ENCODE measurements at regions not wholly inside any gene's neighbourhood (a gene's known extent, or its start where the extent isn't known, plus 50 kb on each side); places are given as distances from the start of the nearest gene placed in this dataset.

DNA sequence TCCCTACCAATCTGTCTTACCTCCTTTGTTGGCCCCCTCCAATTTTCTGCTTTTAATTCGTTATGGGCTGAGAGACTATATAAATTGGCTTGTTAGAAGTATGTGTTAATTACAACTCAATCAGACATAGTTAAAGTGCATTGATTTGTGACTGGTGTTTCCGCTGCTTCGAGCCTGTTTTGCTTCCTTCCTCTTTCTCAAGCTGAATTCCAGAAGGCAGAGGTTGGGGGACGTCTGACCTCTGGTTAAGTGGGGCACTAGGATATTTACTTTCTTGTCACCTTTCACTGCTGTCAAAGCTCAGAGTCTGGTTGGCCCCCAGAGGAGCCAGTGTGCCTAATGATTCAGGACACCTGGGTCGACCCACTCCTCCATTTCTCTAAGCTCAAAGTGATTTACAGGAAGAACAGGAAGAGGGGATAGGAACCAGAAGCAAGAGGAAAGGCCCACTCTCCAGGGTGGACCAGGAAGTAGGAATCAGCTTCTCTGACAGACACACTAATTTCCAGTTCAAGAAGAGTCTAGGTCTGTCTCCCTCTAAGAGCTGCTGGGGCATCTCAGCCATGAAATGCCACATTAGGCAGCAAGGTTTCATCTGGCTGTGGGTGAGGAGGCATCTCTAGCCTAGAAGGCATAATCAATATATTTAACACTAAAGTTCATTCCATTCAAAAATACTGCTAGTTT is 397.2 kb upstream of the NPVF start:
- TF ChIP-seq, protein P1, sequence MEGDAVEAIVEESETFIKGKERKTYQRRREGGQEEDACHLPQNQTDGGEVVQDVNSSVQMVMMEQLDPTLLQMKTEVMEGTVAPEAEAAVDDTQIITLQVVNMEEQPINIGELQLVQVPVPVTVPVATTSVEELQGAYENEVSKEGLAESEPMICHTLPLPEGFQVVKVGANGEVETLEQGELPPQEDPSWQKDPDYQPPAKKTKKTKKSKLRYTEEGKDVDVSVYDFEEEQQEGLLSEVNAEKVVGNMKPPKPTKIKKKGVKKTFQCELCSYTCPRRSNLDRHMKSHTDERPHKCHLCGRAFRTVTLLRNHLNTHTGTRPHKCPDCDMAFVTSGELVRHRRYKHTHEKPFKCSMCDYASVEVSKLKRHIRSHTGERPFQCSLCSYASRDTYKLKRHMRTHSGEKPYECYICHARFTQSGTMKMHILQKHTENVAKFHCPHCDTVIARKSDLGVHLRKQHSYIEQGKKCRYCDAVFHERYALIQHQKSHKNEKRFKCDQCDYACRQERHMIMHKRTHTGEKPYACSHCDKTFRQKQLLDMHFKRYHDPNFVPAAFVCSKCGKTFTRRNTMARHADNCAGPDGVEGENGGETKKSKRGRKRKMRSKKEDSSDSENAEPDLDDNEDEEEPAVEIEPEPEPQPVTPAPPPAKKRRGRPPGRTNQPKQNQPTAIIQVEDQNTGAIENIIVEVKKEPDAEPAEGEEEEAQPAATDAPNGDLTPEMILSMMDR (IDR thresholded peaks at IDR 0.05; ENCODE audit: insufficient read depth, low read length, poor library complexity, severe bottlenecking) = no peak
- H3K4me3 ChIP-seq (replicated peaks; ENCODE audit: low read depth, low read length) = no peak overlapping the region
- H3K27me3 ChIP-seq (replicated peaks; ENCODE audit: control insufficient read depth, insufficient read depth, low read length) = no peaks in the 10 kb centered on the region
- DNase-seq (ENCODE audit: extremely low read depth, insufficient read length) = no peak
- no peaks in the 10 kb centered on the region for H3K36me3 ChIP-seq (ENCODE audit: control insufficient read depth, insufficient read depth, low read length)

DNA sequence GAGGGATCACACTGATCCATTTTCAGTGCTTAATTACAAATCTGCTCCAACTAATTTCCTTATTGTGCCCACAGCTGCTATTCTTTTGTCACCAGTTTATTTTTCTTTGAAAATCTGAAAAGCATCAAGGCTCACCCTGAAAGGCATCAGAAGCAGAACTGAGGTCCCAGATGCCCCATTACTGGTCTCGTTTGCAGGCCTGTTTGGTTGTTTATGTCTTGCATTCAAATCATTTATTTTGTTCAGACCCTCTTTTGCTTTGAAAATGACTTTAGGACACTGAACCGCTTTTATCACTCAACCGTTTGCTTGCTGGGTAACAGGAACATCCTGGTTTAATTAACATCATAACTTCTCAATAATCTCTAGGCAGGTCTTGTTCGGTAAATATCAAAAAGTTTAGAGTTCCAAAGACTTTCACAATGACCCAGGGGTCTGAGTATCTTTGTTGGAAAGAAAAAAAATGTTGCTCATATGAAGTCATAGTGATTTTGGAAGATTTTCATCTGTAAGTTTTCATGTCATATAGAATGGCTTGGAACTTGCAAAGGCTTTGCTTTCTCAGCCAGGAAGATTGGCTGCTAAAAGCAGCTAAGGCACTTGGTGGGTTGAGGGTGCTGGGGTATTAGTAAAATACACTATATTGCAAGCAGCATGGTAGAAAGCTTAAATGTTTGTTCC is 398.3 kb upstream of the NPVF start:
- Histone ChIP-seq H3K4me3 (replicated peaks; ENCODE audit: low read depth, low read length) (no peak overlapping the region), H3K27me3 (replicated peaks; ENCODE audit: control insufficient read depth, insufficient read depth, low read length) (no peaks in the 10 kb centered on the region), H3K36me3 (ENCODE audit: control insufficient read depth, insufficient read depth, low read length) (no peaks in the 10 kb centered on the region)
- TF ChIP-seq, protein P1 (IDR thresholded peaks at IDR 0.05; ENCODE audit: insufficient read depth, low read length, poor library complexity, severe bottlenecking) = no peak
- DNase-seq (ENCODE audit: extremely low read depth, insufficient read length) = no peak

DNA sequence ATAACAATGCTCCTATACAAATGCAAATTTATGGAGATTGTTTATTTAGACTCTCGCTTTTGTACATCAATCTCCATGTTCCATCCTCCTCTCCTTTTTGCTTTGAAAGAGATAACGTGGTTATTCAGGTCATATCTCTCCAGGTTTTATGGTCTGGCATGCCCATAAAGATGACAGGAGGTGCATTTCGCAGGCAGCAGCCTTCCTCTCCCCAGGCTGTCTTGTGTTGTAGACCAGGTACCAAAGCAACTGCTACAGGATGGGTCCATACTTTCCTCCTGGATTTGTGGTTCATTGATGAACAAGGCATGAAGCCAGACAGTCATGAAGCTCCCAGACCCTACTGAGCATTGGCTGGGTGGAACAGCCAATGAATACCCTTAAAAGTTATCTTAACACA is 400.2 kb upstream of the NPVF start:
- Histone ChIP-seq H3K4me3 (replicated peaks; ENCODE audit: low read depth, low read length) (no peak overlapping the region), H3K27me3 (replicated peaks; ENCODE audit: control insufficient read depth, insufficient read depth, low read length) (no peaks in the 10 kb centered on the region), H3K36me3 (ENCODE audit: control insufficient read depth, insufficient read depth, low read length) (no peaks in the 10 kb centered on the region)
- TF ChIP-seq, protein P1 (IDR thresholded peaks at IDR 0.05; ENCODE audit: insufficient read depth, low read length, poor library complexity, severe bottlenecking) = no peak
- DNase-seq (ENCODE audit: extremely low read depth, insufficient read length) = no peak

DNA sequence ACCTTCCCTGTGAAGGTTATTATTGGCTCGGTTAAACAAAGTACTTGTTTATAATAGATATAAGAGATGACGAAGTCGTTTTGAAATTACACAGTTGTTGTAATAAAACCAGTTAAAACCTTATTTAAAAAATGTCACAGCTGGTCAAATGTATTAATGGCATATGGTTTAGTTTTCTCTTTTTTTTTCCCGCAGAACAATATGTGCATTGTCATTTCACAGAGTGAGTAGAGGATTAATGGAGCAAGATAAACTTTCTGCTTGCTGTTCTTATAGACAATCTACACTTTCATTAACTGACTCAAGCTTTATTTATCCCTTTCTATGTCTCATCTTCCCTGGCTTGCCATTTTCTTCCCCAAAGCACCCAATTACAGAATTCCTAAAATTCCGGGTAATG is 404.3 kb upstream of the NPVF start:
- DNase-seq (ENCODE audit: extremely low read depth, insufficient read length) = no peak

DNA sequence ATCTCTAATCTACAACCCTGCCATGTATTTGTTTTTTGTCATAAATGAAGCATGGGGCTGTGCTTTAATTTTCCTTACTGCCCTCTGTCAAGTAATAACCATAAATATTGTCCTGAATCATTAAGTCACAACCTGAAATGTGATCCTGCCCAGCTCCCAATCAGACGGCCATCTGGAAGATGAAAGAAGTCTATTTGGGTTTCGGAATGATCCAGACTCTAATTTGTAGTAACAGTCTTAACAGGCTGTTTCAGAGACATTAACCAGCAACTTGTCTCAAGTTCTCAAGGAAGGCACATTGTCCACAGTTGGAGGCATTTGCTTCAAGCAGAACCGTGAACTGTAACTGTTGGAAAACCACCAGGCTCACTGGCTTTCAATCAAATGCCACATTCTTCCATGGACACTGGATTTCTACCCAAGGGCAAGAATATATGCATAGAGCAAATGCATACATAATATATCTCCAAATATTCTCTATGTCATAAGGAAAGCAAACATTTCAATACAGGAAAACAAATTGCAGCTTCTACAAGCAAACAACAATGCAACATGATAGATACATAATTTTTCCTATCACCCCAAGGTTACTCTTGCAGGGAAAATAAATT is 405.2 kb upstream of the NPVF start:
- Histone ChIP-seq H3K36me3 (ENCODE audit: control insufficient read depth, insufficient read depth, low read length) (no peaks in the 10 kb centered on the region), H3K27me3 (replicated peaks; ENCODE audit: control insufficient read depth, insufficient read depth, low read length) (no peaks in the 10 kb centered on the region), H3K4me3 (replicated peaks; ENCODE audit: low read depth, low read length) (no peak overlapping the region)
- TF ChIP-seq, protein P1 (IDR thresholded peaks at IDR 0.05; ENCODE audit: insufficient read depth, low read length, poor library complexity, severe bottlenecking) = no peak
- no peak for DNase-seq (ENCODE audit: extremely low read depth, insufficient read length)

More for the DNA sequence above, 404.3 kb upstream of the NPVF start:
- Histone ChIP-seq H3K36me3 (ENCODE audit: control insufficient read depth, insufficient read depth, low read length) (no peaks in the 10 kb centered on the region), H3K4me3 (replicated peaks; ENCODE audit: low read depth, low read length) (no peak overlapping the region), H3K27me3 (replicated peaks; ENCODE audit: control insufficient read depth, insufficient read depth, low read length) (no peaks in the 10 kb centered on the region)
- TF ChIP-seq, protein P1 (IDR thresholded peaks at IDR 0.05; ENCODE audit: insufficient read depth, low read length, poor library complexity, severe bottlenecking) = no peak

Data from GM06990 (cell line).